Ishikawa (cell line): ENCODE measurements at regions not wholly inside any gene's neighbourhood (a gene's known extent, or its start where the extent isn't known, plus 50 kb on each side); places are given as distances from the start of the nearest gene placed in this dataset.

ENCODE experiments used
- CEBPB ChIP-seq: IDR thresholded peaks from 2 replicates; pipeline ENCODE4 v1.6.1; 2012
- CREB1 ChIP-seq: IDR thresholded peaks from 2 replicates; pipeline ENCODE4 v1.6.1; 2012; ENCODE audit warnings: low read depth
- EGR1 ChIP-seq: IDR thresholded peaks from 2 replicates; pipeline ENCODE4 v1.6.1; 2012
- EP300 ChIP-seq: IDR thresholded peaks from 2 replicates; pipeline ENCODE4 v1.6.1; 2012; ENCODE audit warnings: borderline replicate concordance
- NFIC ChIP-seq: IDR thresholded peaks from 2 replicates; pipeline ENCODE4 v1.6.1; 2012
- RAD21 ChIP-seq: IDR thresholded peaks from 2 replicates; pipeline ENCODE4 v1.6.1; 2012; ENCODE audit warnings: low read depth
- REST ChIP-seq: IDR thresholded peaks from 2 replicates; pipeline ENCODE4 v1.6.1; 2012; ENCODE audit warnings: low read depth, mild to moderate bottlenecking
- TAF1 ChIP-seq: IDR thresholded peaks from 2 replicates; pipeline ENCODE4 v1.6.1; 2012; ENCODE audit warnings: low read depth, mild to moderate bottlenecking
- TEAD4 ChIP-seq: IDR thresholded peaks from 2 replicates; pipeline ENCODE4 v1.6.1; 2012
- ZBTB7A ChIP-seq: IDR thresholded peaks from 2 replicates; pipeline ENCODE4 v1.6.1; 2012; ENCODE audit warnings: low read depth
- TF ChIP-seq, protein P1 (sequence below): IDR thresholded peaks from 2 replicates; pipeline ENCODE4 v1.6.1; 2012

GRCh38 chr11:109016724-109017123 is 351.9 kb downstream of the DDX10 start:
- TF ChIP-seq EGR1 = no peak
- TF ChIP-seq, protein P1, sequence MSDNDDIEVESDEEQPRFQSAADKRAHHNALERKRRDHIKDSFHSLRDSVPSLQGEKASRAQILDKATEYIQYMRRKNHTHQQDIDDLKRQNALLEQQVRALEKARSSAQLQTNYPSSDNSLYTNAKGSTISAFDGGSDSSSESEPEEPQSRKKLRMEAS = no peak
- TF ChIP-seq RAD21 = no peak
- no peak for TF ChIP-seq REST
- no peak for TF ChIP-seq TAF1
- TF ChIP-seq EP300 = no peak
- TF ChIP-seq CREB1 = no peak
- TF ChIP-seq NFIC = no peak
- no peak for TF ChIP-seq TEAD4
- TF ChIP-seq CEBPB = no peak
- TF ChIP-seq ZBTB7A = no peak
